Endothelial cell of umbilical vein (primary cell): ENCODE measurements at regions not wholly inside any gene's neighbourhood (a gene's known extent, or its start where the extent isn't known, plus 50 kb on each side); places are given as distances from the start of the nearest gene placed in this dataset.
"Not testable (repeated sequence)": the region's sequence is repeated elsewhere in the genome, so short reads cannot be mapped to it uniquely, and the experiment has no call there.

Experiments used
- BruUV-seq: library from RNA; stranded (reverse); fragments of 400-500 nt; replicated peaks from 2 replicates; lab custom pipeline; 2021; lab: Mats Ljungman, UMichigan
- CTCF ChIA-PET: fragments of 300-600, 350-600 bp; sonication (Branson Sonifier 250); formaldehyde crosslinking; loops from one replicate; lab custom pipeline; 2021; ENCODE audit warnings: antibody characterized with exemption, inconsistent platforms; lab: Charles Lee
- POLR2A ChIA-PET: fragments of 300-600, 350-600 bp; sonication (Branson Sonifier 250); formaldehyde crosslinking; loops from one replicate; lab custom pipeline; 2021; ENCODE audit warnings: antibody characterized with exemption, inconsistent platforms; lab: Charles Lee
- DNase-seq: peaks from one replicate; pipeline ENCODE4 v3.0.0-alpha.2; 2011; ENCODE audit warnings: low read depth, low spot score
- FAIRE-seq: peaks from 2 replicates; lab custom pipeline; 2011; peaks lifted over from hg19 to GRCh38; lab: Jason Lieb, UNC
- H2AFZ ChIP-seq: 2 replicates; pipeline ENCODE4 v1.6.0; 2012; ENCODE audit warnings: low read depth, low read length, control low read depth, inconsistent platforms
- H3K27ac ChIP-seq: 2 replicates; pipeline ENCODE4 v1.5.1; 2011; ENCODE audit warnings: low read depth, mild to moderate bottlenecking, control low read depth, low read length, moderate library complexity; ENCODE audit not compliant: insufficient read depth
- H3K27me3 ChIP-seq, 2 experiments: 2 replicates each; pipeline versions ENCODE4 v1.6.0 to v1.6.1; 2011; ENCODE audit warnings: low read length in 2 of 2, mixed read lengths in 1 of 2; ENCODE audit not compliant: control insufficient read depth in 2 of 2, insufficient read depth in 2 of 2
- H3K36me3 ChIP-seq, 2 experiments: 2 replicates in 1 of 2; 3 replicates in 1 of 2; pipeline ENCODE4 v1.5.1; 2011; ENCODE audit warnings: low read length in 2 of 2, mild to moderate bottlenecking in 1 of 2, moderate library complexity in 1 of 2; ENCODE audit not compliant: control insufficient read depth in 2 of 2, insufficient read depth in 2 of 2; ENCODE audit errors: extremely low read depth in 1 of 2
- H3K4me1 ChIP-seq: 3 replicates; pipeline ENCODE4 v1.5.1; 2011; ENCODE audit warnings: mild to moderate bottlenecking, low read length; ENCODE audit not compliant: control insufficient read depth, insufficient read depth; ENCODE audit errors: extremely low read depth
- H3K4me2 ChIP-seq: 2 replicates; pipeline ENCODE4 v1.6.1; 2011; ENCODE audit warnings: low read length, control low read depth, mixed read lengths; ENCODE audit not compliant: insufficient read depth
- H3K4me3 ChIP-seq, 3 experiments: fragments of 200-600 bp in 1 of 3; sonication (generic), shearing (Covaris generic) in 1 of 3; replicated peaks in 1 of 3; 2 replicates each; pipeline ENCODE4 v1.5.1; 2011 to 2016; ENCODE audit warnings: control low read depth in 3 of 3, low read length in 3 of 3, mild to moderate bottlenecking in 2 of 3, inconsistent platforms in 1 of 3, low read depth in 1 of 3, moderate library complexity in 1 of 3; ENCODE audit not compliant: insufficient read depth in 1 of 3
- H3K79me2 ChIP-seq: 2 replicates; pipeline ENCODE4 v1.6.0; 2012; ENCODE audit warnings: low read length, inconsistent platforms; ENCODE audit not compliant: control insufficient read depth, insufficient read depth
- H3K9ac ChIP-seq: replicated peaks from 2 replicates; pipeline ENCODE3; 2011; ENCODE audit warnings: low read length, control low read depth; ENCODE audit not compliant: insufficient read depth; ENCODE audit errors: extremely low read depth
- H3K9me1 ChIP-seq: replicated peaks from 3 replicates; pipeline ENCODE4 v1.6.0; 2011; ENCODE audit warnings: mild to moderate bottlenecking, low read length; ENCODE audit not compliant: control insufficient read depth, insufficient read depth; ENCODE audit errors: extremely low read depth
- H3K9me3 ChIP-seq: replicated peaks from 2 replicates; pipeline ENCODE4 v1.5.1; 2012; ENCODE audit warnings: low read length, inconsistent platforms; ENCODE audit not compliant: control insufficient read depth, insufficient read depth
- H4K20me1 ChIP-seq: replicated peaks from 2 replicates; pipeline ENCODE3; 2011; ENCODE audit warnings: mild to moderate bottlenecking, low read length; ENCODE audit not compliant: control insufficient read depth, insufficient read depth; ENCODE audit errors: extremely low read depth
- dilution Hi-C: fragments of 300-500 bp; cut with MboI; formaldehyde crosslinking; loops from one replicate; pipeline ENCODE4 v1.15.0; 2019; ENCODE audit warnings: low sequenced_read_pairs; ENCODE audit not compliant: extremely low pct_ligation_motif_present
- intact Hi-C: fragments of 100-400 bp; cut with micrococcal nuclease; formaldehyde crosslinking; loops from one replicate; pipeline ENCODE4 v1.10.0; 2022

DNA sequence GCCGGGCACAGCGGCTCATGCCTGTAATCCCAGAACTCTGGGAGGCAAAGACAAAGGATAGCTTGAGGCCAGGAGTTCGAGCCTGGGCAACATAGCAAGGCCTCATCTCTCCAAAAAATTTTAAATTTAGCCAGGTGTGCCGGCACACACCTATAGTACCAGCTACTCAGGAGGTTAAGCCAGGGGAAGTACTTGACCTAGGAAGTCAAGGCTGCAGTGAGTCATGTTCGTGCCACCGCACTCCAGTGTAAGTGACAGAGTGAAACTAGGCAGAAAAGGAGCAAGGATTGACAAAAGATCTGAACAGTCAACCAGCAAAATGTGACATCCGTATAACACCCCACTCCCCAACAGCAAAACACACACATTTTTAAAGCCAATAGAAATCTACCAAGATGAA, 545.3 kb downstream of the FOXD4L6 start:
- TSS peak; percentile 18 for BruUV-seq
- H3K27ac ChIP-seq, H3K9me3 ChIP-seq, H3K4me3 ChIP-seq, POLR2A ChIA-PET, H2AFZ ChIP-seq, H3K27me3 ChIP-seq, H3K9ac ChIP-seq, H3K79me2 ChIP-seq, H4K20me1 ChIP-seq, H3K9me1 ChIP-seq, H3K4me2 ChIP-seq, FAIRE-seq, CTCF ChIA-PET, H3K36me3 ChIP-seq, H3K4me1 ChIP-seq, DNase-seq, dilution Hi-C loops, intact Hi-C loops: not testable (repeated sequence)

DNA sequence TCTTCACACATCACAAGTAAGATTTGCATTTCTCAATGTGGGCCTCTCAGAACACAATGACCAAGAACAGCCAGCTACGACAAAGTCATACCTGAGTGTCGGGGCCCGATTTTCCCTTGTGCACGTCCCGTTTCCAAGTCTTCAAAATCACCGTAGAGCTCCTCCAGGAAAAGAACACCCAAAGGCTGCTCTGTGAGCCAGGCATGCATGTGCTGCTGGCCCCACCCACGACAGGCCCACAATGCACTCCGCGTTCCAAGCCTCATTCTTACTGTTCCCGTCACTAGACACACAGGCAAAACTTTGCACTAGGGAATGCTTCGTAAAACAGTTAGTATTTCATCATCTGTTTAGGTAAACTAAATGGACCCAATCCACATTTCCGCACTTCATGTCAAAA, 549.6 kb downstream of the FOXD4L6 start:
- FAIRE-seq, H2AFZ ChIP-seq, H3K4me2 ChIP-seq, H4K20me1 ChIP-seq, BruUV-seq, H3K9me3 ChIP-seq, H3K79me2 ChIP-seq, H3K27ac ChIP-seq, H3K9me1 ChIP-seq, H3K36me3 ChIP-seq, dilution Hi-C loops, H3K9ac ChIP-seq, CTCF ChIA-PET, H3K27me3 ChIP-seq, intact Hi-C loops, H3K4me3 ChIP-seq, POLR2A ChIA-PET, H3K4me1 ChIP-seq, DNase-seq: not testable (repeated sequence)
